ENCODE measurements at regions not wholly inside any gene's neighbourhood (a gene's known extent, or its start where the extent isn't known, plus 50 kb on each side); places are given as distances from the start of the nearest gene placed in this dataset.

DNA sequence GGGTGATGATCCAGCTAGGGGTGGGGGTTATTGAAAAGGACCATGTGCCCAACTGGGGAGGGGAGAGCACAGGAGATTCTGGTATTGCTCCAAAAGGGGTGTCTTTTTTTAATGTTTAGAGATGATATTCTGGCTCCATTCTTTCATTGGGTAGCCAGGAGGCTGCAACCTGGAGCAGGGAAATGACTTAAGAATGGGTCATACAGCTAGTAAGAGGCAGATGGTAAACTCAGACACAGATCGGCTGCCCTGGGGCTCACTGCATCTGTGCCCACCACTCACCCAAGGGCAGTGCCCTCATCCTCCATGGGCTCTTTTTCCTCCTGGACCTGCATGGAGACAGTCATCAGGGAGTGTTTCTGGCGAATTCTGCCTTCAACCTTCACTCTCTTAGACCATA lies 302.0 kb upstream of the PRDM1 start:
- Histone ChIP-seq H3K36me3 (replicated peaks; ENCODE audit: low read depth, low read length) (peaks cover 4% of the 10 kb centered on the region), H3K4me1 (ENCODE audit: low read length) (peaks cover 27% of the 10 kb centered on the region), H3K79me2 (ENCODE audit: low read length) (no peaks in the 10 kb centered on the region), H2AFZ (ENCODE audit: low read depth, low read length) (no peak overlapping the region), H3K9me3 (ENCODE audit: insufficient read depth, low read length) (no peaks in the 10 kb centered on the region; the same call in 1 of the 2 replicates), H3K27ac (ENCODE audit: low read length) (no peak overlapping the region), H3K27me3 (ENCODE audit: low read depth, low read length) (no peaks in the 10 kb centered on the region), H3K4me2 (ENCODE audit: low read length) (no peak overlapping the region), H3K4me3 (ENCODE audit: low read length) (no peak overlapping the region), H4K20me1 (ENCODE audit: insufficient read depth, low read length) (no peaks in the 10 kb centered on the region), H3K9ac (ENCODE audit: low read length) (no peak overlapping the region)
- TF ChIP-seq CTCF (IDR thresholded peaks at IDR 0.05; ENCODE audit: low read depth, low read length) (no peak), EZH2phosphoT487 (IDR thresholded peaks at IDR 0.05; ENCODE audit: low read depth) (no peak)

- no peaks in the 10 kb centered on the region for H4K20me1 ChIP-seq (ENCODE audit: insufficient read depth, low read length)
- H3K27me3 ChIP-seq (ENCODE audit: low read depth, low read length) = no peaks in the 10 kb centered on the region
- H3K9ac ChIP-seq (ENCODE audit: low read length) = no peak overlapping the region
- no peaks in the 10 kb centered on the region; the same call in 1 of the 2 replicates for H3K9me3 ChIP-seq (ENCODE audit: insufficient read depth, low read length)
- H3K27ac ChIP-seq (ENCODE audit: low read length) = no peak overlapping the region
- H3K36me3 ChIP-seq (replicated peaks; ENCODE audit: low read depth, low read length) = peaks cover 4% of the 10 kb centered on the region
- H2AFZ ChIP-seq (ENCODE audit: low read depth, low read length) = no peak overlapping the region
- H3K4me2 ChIP-seq (ENCODE audit: low read length) = no peak overlapping the region
- no peaks in the 10 kb centered on the region for H3K79me2 ChIP-seq (ENCODE audit: low read length)
- peaks cover 27% of the 10 kb centered on the region for H3K4me1 ChIP-seq (ENCODE audit: low read length)
- no peak overlapping the region for H3K4me3 ChIP-seq (ENCODE audit: low read length)
- TF ChIP-seq CTCF (IDR thresholded peaks at IDR 0.05; ENCODE audit: low read depth, low read length) = no peak
- TF ChIP-seq EZH2phosphoT487 (IDR thresholded peaks at IDR 0.05; ENCODE audit: low read depth) = no peak
Measured at GRCh38 chr6:105783333-105783935, 302.7 kb upstream of the PRDM1 start.

DNA sequence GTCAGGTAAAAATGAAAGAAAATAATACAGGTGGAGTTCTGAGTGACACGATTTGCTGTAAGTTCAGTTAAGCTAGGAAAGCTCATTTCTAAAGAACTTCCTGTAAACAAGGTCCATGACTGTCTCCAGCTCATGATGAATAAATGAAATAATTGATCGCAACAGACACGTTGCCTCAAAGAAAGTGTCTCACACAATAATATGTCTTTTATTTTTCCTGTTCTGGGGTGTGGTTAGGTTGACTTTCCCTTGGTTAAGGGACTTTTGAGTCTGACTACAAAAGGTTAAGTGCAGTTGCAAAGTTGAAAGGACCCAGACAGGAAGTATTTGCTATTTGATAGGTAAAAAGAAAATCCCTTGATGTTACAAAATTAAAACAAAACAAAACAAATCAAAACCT lies 304.2 kb upstream of the PRDM1 start:
- TF ChIP-seq CTCF (IDR thresholded peaks at IDR 0.05; ENCODE audit: low read depth, low read length) (no peak), EZH2phosphoT487 (IDR thresholded peaks at IDR 0.05; ENCODE audit: low read depth) (no peak)
- no peak overlapping the region for H3K27ac ChIP-seq (ENCODE audit: low read length)
- H3K36me3 ChIP-seq (replicated peaks; ENCODE audit: low read depth, low read length) = no peaks in the 10 kb centered on the region
- H3K9me3 ChIP-seq (ENCODE audit: insufficient read depth, low read length) = no peaks in the 10 kb centered on the region
- no peak overlapping the region for H2AFZ ChIP-seq (ENCODE audit: low read depth, low read length)
- H3K4me2 ChIP-seq (ENCODE audit: low read length) = no peak overlapping the region
- H3K79me2 ChIP-seq (ENCODE audit: low read length) = no peaks in the 10 kb centered on the region
- H3K4me3 ChIP-seq (ENCODE audit: low read length) = no peak overlapping the region
- no peaks in the 10 kb centered on the region for H3K27me3 ChIP-seq (ENCODE audit: low read depth, low read length)
- peaks cover 19% of the 10 kb centered on the region for H3K4me1 ChIP-seq (ENCODE audit: low read length)
- H4K20me1 ChIP-seq (ENCODE audit: insufficient read depth, low read length) = no peaks in the 10 kb centered on the region
- no peak overlapping the region for H3K9ac ChIP-seq (ENCODE audit: low read length)

DNA sequence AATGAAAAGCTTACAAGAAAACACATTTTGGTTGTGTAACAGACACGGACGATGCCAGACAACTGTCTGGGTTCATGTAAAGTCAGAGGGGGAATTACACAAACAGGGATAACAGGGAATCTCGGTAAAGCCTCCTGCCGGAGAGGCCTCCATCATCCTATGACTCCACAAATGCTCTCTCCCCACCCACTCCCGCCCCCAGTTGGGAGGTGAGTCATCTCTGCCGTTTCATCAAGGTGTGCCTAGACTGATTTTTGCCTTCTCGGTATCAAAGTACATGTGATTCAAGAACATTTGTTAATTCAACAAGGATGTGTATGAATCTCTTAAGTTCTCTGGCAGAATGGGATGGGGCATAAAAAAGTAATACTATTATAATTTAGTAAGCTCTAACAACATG lies 304.9 kb upstream of the PRDM1 start:
- H3K79me2 ChIP-seq (ENCODE audit: low read length) = no peaks in the 10 kb centered on the region
- H3K9ac ChIP-seq (ENCODE audit: low read length) = no peak overlapping the region
- no peak overlapping the region for H2AFZ ChIP-seq (ENCODE audit: low read depth, low read length)
- no peaks in the 10 kb centered on the region for H3K27me3 ChIP-seq (ENCODE audit: low read depth, low read length)
- H3K4me2 ChIP-seq (ENCODE audit: low read length) = no peak overlapping the region
- H3K9me3 ChIP-seq (ENCODE audit: insufficient read depth, low read length) = no peaks in the 10 kb centered on the region
- no peaks in the 10 kb centered on the region for H4K20me1 ChIP-seq (ENCODE audit: insufficient read depth, low read length)
- H3K27ac ChIP-seq (ENCODE audit: low read length) = no peak overlapping the region
- no peaks in the 10 kb centered on the region for H3K36me3 ChIP-seq (replicated peaks; ENCODE audit: low read depth, low read length)
- no peak overlapping the region for H3K4me3 ChIP-seq (ENCODE audit: low read length)
- H3K4me1 ChIP-seq (ENCODE audit: low read length) = peaks cover 12% of the 10 kb centered on the region
- TF ChIP-seq EZH2phosphoT487 (IDR thresholded peaks at IDR 0.05; ENCODE audit: low read depth) = no peak
- no peak for TF ChIP-seq CTCF (IDR thresholded peaks at IDR 0.05; ENCODE audit: low read depth, low read length)
